HG03521 (cell line): ENCODE measurements at regions not wholly inside any gene's neighbourhood (a gene's known extent, or its start where the extent isn't known, plus 50 kb on each side); places are given as distances from the start of the nearest gene placed in this dataset.

ENCODE experiments used
- ATAC-seq: cut with Tn5 transposase; IDR thresholded peaks from one replicate; pipeline ENCODE4 v1.9.1; 2021; ENCODE audit warnings: mild to moderate bottlenecking, moderate library complexity; ENCODE audit not compliant: unreplicated experiment

DNA sequence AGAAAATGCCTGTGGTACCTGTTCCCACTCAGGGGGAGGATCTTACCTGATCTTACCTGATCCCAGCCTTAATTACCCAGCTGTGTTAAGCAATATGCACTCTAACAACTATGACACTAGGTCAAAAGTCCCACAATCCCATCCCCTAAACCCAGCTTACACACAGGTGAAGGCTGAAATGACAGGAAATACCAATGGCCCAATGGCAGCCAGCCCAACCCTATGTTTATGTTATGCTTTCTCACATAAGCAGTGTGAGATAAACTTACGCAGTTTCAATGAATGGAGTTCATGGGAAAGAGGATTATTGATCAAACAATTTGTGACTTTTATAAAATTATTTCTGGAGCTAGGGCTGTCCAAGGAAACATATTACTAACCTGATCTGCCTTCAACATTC is 91.9 kb downstream of the GPAM start:
- ATAC-seq = no peak

DNA sequence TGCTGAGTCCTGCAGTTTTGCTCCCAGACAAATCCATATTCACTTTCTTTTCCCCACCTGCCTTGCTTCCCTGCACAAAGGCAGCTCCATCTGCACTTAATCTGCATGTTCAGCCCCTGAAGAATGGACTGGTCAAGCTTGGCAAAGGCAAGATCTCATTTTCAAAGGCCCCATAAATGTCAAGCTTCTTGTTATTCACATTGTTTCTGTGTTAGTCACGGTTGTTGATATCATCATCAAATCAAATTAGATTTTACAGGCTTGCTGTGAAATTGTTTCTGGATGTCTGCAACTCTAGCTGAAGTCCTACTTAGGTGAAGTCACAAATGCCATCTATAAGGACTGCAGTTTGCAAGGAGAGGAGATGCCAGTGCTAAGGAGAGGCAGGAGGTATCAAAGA is 91.0 kb downstream of the GPAM start:
- ATAC-seq = no peak

DNA sequence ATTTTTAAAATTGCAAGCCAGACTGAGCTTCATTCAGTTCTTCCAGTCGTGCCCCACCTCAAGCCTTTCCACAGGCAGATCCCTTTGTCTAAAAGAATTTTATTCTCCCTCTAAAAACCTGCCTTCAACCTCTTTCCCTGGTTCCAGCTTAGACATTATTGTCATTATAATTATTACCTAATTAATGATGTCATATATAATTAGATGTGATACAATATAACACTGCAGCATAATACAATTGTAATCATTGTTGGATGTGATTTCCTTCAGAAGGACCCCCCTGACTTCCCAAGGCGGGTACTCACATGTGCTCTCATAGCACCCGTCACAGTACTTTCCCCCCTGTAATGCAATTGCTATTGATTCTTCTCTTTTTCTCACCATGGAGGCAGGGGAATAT is 88.6 kb downstream of the GPAM start:
- ATAC-seq = no peak

- no peak for ATAC-seq
These were observed 87.8 kb downstream of the GPAM start for GRCh38 chr10:112095731-112096130.

- ATAC-seq = no peak
These were observed 84.9 kb downstream of the GPAM start for GRCh38 chr10:112098682-112099081.
